ENCODE measurements at regions not wholly inside any gene's neighbourhood (a gene's known extent, or its start where the extent isn't known, plus 50 kb on each side); places are given as distances from the start of the nearest gene placed in this dataset.
A peak's percentile ranks its signal among the peaks of the same experiment; 100 is the strongest.

DNA sequence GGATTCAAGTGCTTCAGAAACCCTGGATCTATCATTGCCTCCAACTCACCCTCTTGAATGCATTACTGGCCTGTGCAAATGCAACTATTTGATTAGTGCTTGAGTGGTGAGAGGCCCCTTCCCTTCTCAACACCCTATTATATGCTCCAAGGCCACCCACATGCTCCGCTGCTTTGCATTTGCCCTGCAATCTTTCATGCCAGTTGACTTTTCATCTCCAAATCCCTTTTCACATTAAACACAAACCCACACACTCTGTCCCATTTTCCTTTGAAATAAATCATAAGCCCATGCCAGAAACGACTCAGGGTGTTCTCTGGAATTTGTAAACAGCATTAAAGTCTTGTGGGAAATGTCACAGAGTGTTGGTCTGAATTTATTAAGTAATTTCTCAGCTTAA is 78.9 kb upstream of the CTTNBP2NL start:
- peaks cover 13% of the 10 kb centered on the region for H3K4me1 ChIP-seq (ENCODE audit: insufficient read depth, poor library complexity, severe bottlenecking)
- H3K4me3 ChIP-seq (ENCODE audit: severe bottlenecking), result no peak overlapping the region
- ATAC-seq (ENCODE audit: low read depth) (no peak), DNase-seq (ENCODE audit: low spot score) (no peak)
- H3K27me3 ChIP-seq (ENCODE audit: insufficient read depth, poor library complexity, severe bottlenecking), result no peaks in the 10 kb centered on the region
- H3K27ac ChIP-seq (ENCODE audit: poor library complexity, severe bottlenecking), result no peak overlapping the region
- H3K36me3 ChIP-seq (ENCODE audit: low read depth), result no peaks in the 10 kb centered on the region
- H3K9me3 ChIP-seq (ENCODE audit: severe bottlenecking), result no peaks in the 10 kb centered on the region
- no peak for TF ChIP-seq CTCF (IDR thresholded peaks at IDR 0.05; ENCODE audit: poor library complexity, severe bottlenecking)

GRCh38 chr1:112317611-112318062 is 78.4 kb upstream of the CTTNBP2NL start:
- Histone ChIP-seq H3K36me3 (ENCODE audit: low read depth) (no peaks in the 10 kb centered on the region), H3K4me3 (ENCODE audit: severe bottlenecking) (no peak overlapping the region), H3K4me1 (ENCODE audit: insufficient read depth, poor library complexity, severe bottlenecking) (peaks cover 13% of the 10 kb centered on the region), H3K27me3 (ENCODE audit: insufficient read depth, poor library complexity, severe bottlenecking) (no peaks in the 10 kb centered on the region), H3K27ac (ENCODE audit: poor library complexity, severe bottlenecking) (no peak overlapping the region), H3K9me3 (ENCODE audit: severe bottlenecking) (no peaks in the 10 kb centered on the region)
- ATAC-seq (ENCODE audit: low read depth) (no peak), DNase-seq (ENCODE audit: low spot score) (no peak)
- no peak for TF ChIP-seq CTCF (IDR thresholded peaks at IDR 0.05; ENCODE audit: poor library complexity, severe bottlenecking)

- Histone ChIP-seq H3K36me3 (ENCODE audit: low read depth) (no peaks in the 10 kb centered on the region), H3K27me3 (ENCODE audit: insufficient read depth, poor library complexity, severe bottlenecking) (no peaks in the 10 kb centered on the region), H3K4me1 (ENCODE audit: insufficient read depth, poor library complexity, severe bottlenecking) (peaks cover 13% of the 10 kb centered on the region), H3K4me3 (ENCODE audit: severe bottlenecking) (no peak overlapping the region), H3K9me3 (ENCODE audit: severe bottlenecking) (no peaks in the 10 kb centered on the region), H3K27ac (ENCODE audit: poor library complexity, severe bottlenecking) (no peak overlapping the region)
- no peak for DNase-seq (ENCODE audit: low spot score)
- no peak for TF ChIP-seq CTCF (IDR thresholded peaks at IDR 0.05; ENCODE audit: poor library complexity, severe bottlenecking)
- ATAC-seq (ENCODE audit: low read depth), result no peak
Observed at GRCh38 chr1:112318263-112318662, 77.8 kb upstream of the CTTNBP2NL start.

- no peaks in the 10 kb centered on the region for H3K9me3 ChIP-seq (ENCODE audit: severe bottlenecking)
- no peak overlapping the region for H3K4me3 ChIP-seq (ENCODE audit: severe bottlenecking)
- DNase-seq (ENCODE audit: low spot score) (no peak), ATAC-seq (ENCODE audit: low read depth) (no peak)
- peaks cover 13% of the 10 kb centered on the region for H3K4me1 ChIP-seq (ENCODE audit: insufficient read depth, poor library complexity, severe bottlenecking)
- no peak for TF ChIP-seq CTCF (IDR thresholded peaks at IDR 0.05; ENCODE audit: poor library complexity, severe bottlenecking)
- no peak overlapping the region for H3K27ac ChIP-seq (ENCODE audit: poor library complexity, severe bottlenecking)
- no peaks in the 10 kb centered on the region for H3K36me3 ChIP-seq (ENCODE audit: low read depth)
- no peaks in the 10 kb centered on the region for H3K27me3 ChIP-seq (ENCODE audit: insufficient read depth, poor library complexity, severe bottlenecking)
Observed at GRCh38 chr1:112318698-112319370, 77.2 kb upstream of the CTTNBP2NL start.

GRCh38 chr1:112319371-112320040 is 76.5 kb upstream of the CTTNBP2NL start:
- Histone ChIP-seq H3K27ac (ENCODE audit: poor library complexity, severe bottlenecking) (no peak overlapping the region), H3K36me3 (ENCODE audit: low read depth) (no peaks in the 10 kb centered on the region), H3K27me3 (ENCODE audit: insufficient read depth, poor library complexity, severe bottlenecking) (no peaks in the 10 kb centered on the region), H3K4me3 (ENCODE audit: severe bottlenecking) (no peak overlapping the region), H3K4me1 (ENCODE audit: insufficient read depth, poor library complexity, severe bottlenecking) (peaks cover 13% of the 10 kb centered on the region), H3K9me3 (ENCODE audit: severe bottlenecking) (no peaks in the 10 kb centered on the region)
- no peak for TF ChIP-seq CTCF (IDR thresholded peaks at IDR 0.05; ENCODE audit: poor library complexity, severe bottlenecking)
- DNase-seq (ENCODE audit: low spot score) (peak; percentile 71), ATAC-seq (ENCODE audit: low read depth) (peak; percentile 89)
